ENCODE measurements at regions not wholly inside any gene's neighbourhood (a gene's known extent, or its start where the extent isn't known, plus 50 kb on each side); places are given as distances from the start of the nearest gene placed in this dataset.

DNA sequence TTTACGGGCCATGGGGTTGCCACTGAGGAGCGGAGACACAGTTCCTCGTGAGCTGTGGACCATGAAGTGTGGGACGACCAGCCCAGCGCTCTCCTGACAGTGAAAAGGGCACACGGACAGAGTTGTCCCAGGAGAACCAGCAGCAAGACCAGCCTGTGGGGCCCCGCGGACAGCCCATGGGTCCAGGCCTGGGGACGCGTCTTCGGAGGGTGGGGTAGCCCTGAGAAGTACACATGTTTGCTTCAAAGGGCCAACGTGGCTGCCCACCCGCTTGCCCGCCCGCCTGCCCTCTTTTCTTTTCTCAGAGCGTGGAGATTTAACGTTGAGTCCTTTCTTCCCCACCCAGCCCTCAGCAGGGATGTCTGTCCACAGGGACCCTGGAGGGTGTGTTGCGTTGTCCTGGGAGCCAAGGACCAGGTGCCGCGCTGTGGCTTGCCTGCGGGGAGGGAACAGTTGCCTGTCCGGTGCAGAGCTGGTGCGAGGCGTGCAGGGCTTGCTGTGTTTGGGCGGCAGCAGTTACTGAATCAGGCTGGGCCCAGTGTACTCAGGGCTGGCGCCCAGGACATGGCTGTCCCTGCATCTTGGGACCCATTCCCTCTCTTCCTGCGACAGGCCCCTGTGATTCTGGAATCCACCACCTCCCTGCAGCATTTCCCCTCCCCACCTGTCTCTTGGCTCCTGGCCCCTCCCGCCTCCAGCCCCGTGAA is 120.1 kb upstream of the HDAC4 start:
- DNase-seq = no peak

DNA sequence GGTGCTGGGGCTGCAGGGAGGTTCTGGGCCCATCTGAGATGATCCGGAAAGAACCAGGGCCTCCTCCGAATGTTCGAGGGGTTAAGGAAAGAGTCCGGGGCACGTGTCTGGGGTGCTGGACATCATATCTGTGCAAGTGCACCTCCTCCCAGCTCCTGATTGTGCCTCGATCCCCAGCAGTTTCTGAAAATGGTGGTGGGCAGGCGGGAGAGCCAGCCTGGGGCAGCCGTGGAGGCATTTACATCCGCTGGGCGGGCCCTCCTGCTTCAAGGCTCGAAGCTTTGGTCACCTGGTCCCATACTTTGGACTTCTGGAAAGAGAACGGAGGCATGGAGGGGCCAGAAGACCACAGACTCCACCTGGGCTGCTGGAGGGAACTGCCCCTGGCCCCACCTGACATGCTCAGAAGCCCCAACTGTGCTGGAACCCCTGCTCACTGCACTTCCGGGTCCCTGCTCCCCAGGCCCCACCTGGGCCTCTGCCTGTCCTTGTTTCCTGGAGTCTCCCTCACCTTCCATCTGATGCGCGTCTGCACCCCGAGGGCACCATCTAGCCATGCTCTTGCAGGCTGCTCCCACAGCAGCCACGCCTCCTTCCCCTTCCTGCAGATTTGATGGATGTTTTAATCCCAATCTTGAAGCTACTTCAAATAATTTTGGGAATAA is 119.2 kb upstream of the HDAC4 start:
- no peak for DNase-seq

DNA sequence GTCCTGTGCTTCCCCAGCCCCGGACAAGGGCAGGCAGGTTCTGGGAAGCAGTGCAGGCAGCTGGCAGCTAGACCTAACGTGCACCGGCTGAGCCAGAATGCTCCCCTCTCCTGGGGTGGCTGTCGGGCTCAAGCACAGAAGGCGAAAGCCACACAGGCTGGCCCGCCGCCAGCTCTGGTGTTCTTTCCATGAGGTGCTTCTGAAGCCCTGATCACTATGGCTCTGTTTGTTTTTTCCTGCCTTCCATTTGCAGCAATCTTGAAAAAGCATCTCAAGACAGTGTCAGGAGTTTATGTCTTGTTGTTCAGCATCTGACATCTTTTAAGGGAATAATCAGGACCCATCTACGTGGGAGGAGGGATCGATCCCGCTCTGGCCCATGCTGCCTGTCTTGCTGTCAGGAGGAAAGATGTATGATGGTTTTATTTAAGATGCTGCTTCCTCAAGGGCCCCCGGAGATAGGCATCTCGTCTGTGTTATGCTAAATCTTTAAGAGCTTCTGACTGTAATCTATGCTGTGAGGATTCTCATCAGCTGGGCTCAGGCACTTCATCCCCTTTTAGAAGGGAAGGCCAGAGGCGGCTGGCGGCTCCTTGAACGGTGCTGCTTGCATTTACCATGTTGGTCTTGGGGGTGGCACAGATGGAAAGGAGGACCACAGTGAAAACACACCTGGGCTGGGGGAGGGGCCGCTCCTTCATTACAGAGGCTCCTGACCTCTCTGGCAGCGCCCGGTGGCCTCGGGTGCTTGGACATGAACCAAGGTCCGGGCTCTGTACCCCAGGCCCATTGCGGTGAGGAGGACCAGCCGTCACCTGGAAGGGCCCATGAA is 118.5 kb upstream of the HDAC4 start:
- DNase-seq = no peak

- no peak for DNase-seq
Measured at GRCh38 chr2:239518286-239519088, 117.7 kb upstream of the HDAC4 start.

GRCh38 chr2:239517686-239518085 is 116.9 kb upstream of the HDAC4 start:
- DNase-seq = no peak

DNA sequence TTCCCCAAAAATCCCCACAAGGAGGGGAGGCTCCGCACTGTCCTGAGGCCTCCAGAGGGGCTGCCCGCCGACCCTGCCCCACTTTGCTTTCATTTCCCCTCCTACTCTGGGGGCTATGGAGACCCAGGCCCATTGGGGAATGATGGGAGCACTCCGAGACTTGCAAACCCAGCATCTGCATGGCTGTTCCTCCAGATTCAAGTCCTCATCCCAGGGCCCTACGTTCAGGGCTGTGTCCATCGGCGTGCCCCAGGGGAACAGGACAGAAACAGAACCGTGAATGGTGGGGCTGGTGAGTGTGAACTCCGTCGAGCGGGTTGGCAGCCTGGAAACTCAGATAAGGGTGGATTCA is 116.1 kb upstream of the HDAC4 start:
- DNase-seq = no peak

DNA sequence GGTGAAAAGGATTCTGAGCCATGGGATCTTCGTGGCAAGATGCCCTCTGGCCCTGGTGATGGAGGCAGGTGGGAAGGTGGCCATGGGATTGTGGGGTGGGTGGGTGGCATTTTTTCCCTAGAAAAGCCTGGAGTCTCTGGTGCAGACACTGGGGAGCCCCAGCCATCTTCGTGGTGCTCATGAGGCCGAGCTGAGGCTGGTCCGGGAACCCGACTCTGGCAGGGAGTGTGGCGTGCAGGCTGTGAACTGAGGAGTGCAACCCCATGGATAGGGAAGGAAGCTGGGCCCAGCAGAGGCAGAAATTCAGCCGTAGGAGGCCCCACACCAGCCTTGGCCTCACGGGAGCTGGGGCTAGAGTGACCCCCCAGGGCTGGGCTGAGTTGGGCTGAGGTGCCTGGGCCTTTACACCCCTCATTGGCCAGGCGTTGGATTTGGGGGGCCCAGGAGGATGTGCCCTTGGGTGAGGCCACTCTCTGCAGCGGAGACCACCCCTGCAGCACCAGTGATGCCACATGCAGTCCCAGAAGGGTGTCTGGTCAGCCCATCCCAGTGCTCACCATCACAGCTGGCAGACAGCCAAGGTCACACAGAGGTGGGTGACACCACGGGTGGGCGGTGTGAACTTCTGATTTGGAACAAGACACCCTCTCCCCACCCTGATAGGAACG is 115.6 kb upstream of the HDAC4 start:
- DNase-seq = no peak

- no peak for DNase-seq
Measured at GRCh38 chr2:239514754-239515530, 114.1 kb upstream of the HDAC4 start.

GRCh38 chr2:239512054-239512453 is 111.2 kb upstream of the HDAC4 start:
- no peak for DNase-seq

DNA sequence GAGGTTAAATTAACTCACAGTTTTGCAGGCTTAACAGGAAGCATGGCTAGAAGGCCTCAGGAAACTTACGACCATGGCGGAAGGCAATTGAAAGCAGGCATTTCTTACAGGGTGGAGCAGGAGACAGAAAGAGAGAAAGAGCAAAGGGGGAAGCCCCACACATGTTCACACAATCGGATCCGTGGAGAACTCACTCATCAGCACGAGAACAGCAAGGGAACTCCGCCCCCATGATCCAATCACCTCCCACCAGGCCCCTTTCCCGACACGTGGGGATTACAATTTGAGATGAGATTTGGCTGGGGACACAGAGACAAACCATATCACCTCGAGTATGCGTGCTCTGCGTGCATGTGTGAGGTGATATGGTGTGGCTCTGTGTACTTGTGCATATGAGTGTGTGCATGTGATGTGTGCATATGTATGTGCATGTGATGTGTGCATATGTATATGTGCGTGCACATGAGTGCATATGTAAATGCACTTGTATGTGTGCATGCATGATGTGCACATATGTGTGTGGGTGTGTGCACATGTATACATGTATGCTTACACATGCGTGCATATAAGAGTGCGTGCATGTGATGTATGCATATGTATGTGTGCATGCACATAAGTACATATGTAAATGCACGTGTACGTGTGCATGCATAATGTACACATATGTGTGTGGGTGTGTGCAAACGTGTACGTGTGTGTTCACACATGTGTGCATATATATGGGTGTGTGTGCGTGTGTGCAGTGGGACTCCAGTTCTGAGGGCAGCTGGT is 108.7 kb upstream of the HDAC4 start:
- DNase-seq = no peak

GRCh38 chr2:239508261-239508660 is 107.4 kb upstream of the HDAC4 start:
- no peak for DNase-seq

DNA sequence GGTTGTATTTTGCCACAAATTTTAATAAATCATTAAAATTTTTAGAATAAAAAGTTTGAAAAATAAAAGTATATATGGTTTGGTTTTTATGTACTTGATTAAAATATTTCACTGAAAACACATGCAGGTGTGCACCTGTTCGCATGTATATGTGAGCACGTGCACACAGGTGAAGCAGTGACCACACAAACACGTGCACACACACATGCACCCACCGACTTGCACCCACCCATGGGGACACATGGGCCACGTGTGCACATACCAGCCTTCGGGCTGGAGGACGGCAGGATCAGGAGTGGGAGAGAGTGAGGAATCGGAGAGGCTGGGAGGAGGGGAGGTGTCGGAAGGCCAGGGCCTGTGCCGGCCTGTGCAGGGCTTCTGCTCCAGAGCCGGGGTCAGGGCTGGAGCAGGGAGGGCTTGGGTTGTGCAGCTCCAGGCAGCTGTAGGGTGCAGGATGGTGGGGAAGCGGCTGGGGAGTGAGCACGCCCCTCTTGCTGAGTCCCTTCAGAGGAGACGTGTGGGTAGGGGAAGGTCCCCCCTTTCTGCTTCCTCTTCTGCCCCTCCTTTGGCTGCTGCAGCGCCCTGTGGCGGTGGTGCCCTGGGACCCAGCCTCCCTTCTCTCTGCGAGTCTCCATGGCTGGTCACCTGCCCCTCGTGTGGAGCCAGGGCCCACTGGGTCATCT is 106.9 kb upstream of the HDAC4 start:
- DNase-seq = no peak

GRCh38 chr2:239506961-239507360 is 106.1 kb upstream of the HDAC4 start:
- no peak for DNase-seq

DNA sequence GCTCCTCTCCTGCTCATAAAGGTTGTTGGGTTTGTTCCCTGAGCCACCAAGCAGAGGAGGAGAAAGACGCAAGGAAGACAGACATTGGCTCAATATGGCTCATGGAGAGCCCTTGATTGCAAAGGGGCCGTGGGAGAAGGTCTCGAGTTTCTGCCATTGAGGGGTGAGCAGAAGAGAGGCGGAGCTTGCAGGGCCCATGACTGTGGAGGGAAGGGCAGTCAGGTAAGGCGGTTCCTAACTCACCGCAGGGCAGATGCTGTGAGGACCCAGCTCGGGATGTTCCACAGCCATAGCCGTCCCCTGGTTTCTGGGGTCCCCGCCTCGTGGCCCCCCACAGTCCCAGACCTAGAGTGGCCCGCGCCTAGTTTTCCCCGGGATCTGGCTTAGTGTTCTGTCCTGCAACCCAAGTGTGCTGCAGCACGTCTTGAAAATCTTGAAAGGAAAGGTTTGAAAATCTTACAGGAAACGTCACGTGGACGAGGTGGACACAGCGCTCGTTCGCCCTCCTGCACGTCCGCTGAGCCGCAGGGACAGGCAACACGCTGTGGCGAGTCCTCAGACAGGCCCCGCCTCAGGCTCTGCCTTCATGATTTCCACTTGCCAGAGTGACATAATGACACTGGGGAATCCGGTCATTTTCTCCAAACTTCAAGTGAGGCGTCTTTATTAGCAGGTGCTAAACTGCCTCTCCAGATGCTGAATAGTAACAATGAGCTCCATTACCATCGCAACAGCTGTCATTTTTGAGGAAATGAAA is 105.5 kb upstream of the HDAC4 start:
- DNase-seq = no peak

GRCh38 chr2:239504643-239505235 is 103.9 kb upstream of the HDAC4 start:
- DNase-seq = no peak

GRCh38 chr2:239502430-239503186 is 101.8 kb upstream of the HDAC4 start:
- DNase-seq = peak; percentile 93

DNA sequence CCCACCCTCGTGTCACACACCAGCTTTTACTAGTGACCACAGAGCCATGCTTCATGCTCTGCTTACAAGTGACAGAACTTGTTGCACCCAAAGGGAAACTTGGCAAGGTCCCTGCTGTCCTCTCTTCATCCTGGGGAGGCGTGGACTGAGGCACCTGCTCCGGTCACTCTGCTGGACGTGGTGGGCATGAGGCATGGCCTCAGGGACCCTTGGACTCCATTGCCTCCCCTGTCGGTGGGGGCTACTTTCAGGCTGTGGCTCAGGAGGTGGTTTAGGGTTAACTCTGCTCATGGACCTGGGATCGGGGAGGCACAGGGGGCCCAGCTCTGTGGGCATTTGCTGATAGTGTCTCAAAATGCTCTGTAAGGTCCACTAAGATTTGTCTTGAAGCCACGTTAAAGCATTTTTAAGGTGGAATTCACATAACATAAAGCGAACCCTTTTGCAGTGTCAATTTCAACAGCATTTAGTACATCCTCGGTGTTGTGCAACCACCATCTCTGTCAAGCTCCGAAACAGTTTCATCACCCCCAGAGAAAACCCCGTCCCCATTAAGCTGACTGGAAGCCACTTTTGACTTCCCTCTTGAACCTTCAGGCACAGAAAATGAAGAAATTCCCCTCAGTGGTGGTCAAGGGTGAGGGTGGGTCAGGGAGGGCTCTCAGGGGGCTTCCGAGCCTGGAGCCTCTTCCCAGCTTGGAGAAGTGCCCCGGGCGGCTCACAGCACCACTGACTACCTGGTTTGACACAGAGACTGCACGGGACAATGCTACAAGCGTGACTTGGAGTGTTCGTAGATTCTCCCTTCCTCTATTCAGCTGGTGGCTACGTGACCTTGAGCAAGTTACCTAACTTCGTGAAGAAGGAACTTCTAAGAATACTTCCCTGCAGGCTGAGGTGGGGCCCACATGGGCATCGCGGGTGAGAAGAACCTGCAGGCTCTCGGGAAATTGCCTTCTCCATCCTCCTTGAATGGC is 100.0 kb upstream of the HDAC4 start:
- DNase-seq = no peak
